Peyer's patch (tissue), 4 donors: ENCODE measurements at regions not wholly inside any gene's neighbourhood (a gene's known extent, or its start where the extent isn't known, plus 50 kb on each side); places are given as distances from the start of the nearest gene placed in this dataset.
"Not testable (repeated sequence)": the region's sequence is repeated elsewhere in the genome, so short reads cannot be mapped to it uniquely, and the experiment has no call there.

Experiments used
- DNase-seq, 3 donors: peaks; one replicate each; pipeline ENCODE4 v3.0.0-alpha.2; 2017 to 2019
- H3K27ac ChIP-seq, 4 donors: fragments of 200-600 bp; sonication (generic); one replicate each; pipeline ENCODE4 v1.5.1; 2016 to 2019
- H3K27me3 ChIP-seq, 2 donors: fragments of 200-600 bp; sonication (generic); one replicate each; pipeline ENCODE4 v1.5.1; 2019
- H3K36me3 ChIP-seq, 3 donors: fragments of 200-600 bp; sonication (generic); one replicate each; pipeline ENCODE4 v1.5.1; 2016 to 2019
- H3K4me1 ChIP-seq, 4 donors: fragments of 200-600 bp; sonication (generic); one replicate each; pipeline ENCODE4 v1.5.1; 2016 to 2019
- H3K4me3 ChIP-seq, 4 donors: fragments of 200-600 bp; sonication (generic); 1 replicate in 3 of 4; 2 replicates in 1 of 4; pipeline ENCODE4 v1.5.1; 2016 to 2019; ENCODE audit warnings: mild to moderate bottlenecking in 1 of 4
- H3K9me3 ChIP-seq, 4 donors: fragments of 200-600 bp; sonication (generic); one replicate each; pipeline ENCODE4 v1.5.1; 2016 to 2019; ENCODE audit warnings: mild to moderate bottlenecking in 1 of 4
- CTCF ChIP-seq, 6 experiments: fragments of 450-650 bp in 4 of 6; fragments of 200-600 bp in 2 of 6; sonication (generic) in 1 of 6; IDR thresholded peaks; one replicate each; pipeline ENCODE4 v1.5.1; 2017 to 2019; ENCODE audit warnings: antibody characterized with exemption in 6 of 6, mild to moderate bottlenecking in 3 of 6, moderate library complexity in 1 of 6
- POLR2A ChIP-seq, 2 donors: fragments of 450-650 bp; IDR thresholded peaks; one replicate each; pipeline ENCODE4 v1.5.1; 2017; ENCODE audit warnings: antibody characterized with exemption in 2 of 2, mild to moderate bottlenecking in 2 of 2, moderate library complexity in 2 of 2

- TF ChIP-seq CTCF (IDR thresholded peaks at IDR 0.05) (no peak), POLR2A (IDR thresholded peaks at IDR 0.05) (no peak)
- no peaks in the 10 kb centered on the region for H3K27me3 ChIP-seq
- no peaks in the 10 kb centered on the region for H3K4me1 ChIP-seq
Measured at GRCh38 chr11:16511116-16512114, 155.1 kb upstream of the SOX6 start.

GRCh38 chr11:16505481-16505880 lies 149.1 kb upstream of the SOX6 start:
- Histone ChIP-seq H3K9me3 (peaks cover 0 to 11% (median 2%) of the 10 kb centered on the region in 4 donors), H3K27ac (no peak overlapping the region), H3K36me3 (no peaks in the 10 kb centered on the region), H3K4me3 (no peak overlapping the region), H3K4me1 (no peaks in the 10 kb centered on the region), H3K27me3 (no peaks in the 10 kb centered on the region)
- no peak for DNase-seq
- no peak for TF ChIP-seq POLR2A (IDR thresholded peaks at IDR 0.05)

More at GRCh38 chr11:16511116-16512114, 155.1 kb upstream of the SOX6 start:
- no peak for DNase-seq
- Histone ChIP-seq H3K27ac (no peak overlapping the region), H3K4me3 (no peak overlapping the region), H3K36me3 (no peaks in the 10 kb centered on the region), H3K9me3 (no peaks in the 10 kb centered on the region)

- peaks cover 0 to 11% (median 2%) of the 10 kb centered on the region in 4 donors for H3K9me3 ChIP-seq
- not testable (repeated sequence) for H3K4me1 ChIP-seq, H3K4me3 ChIP-seq, H3K27me3 ChIP-seq, H3K27ac ChIP-seq, H3K36me3 ChIP-seq, DNase-seq
Measured at GRCh38 chr11:16503891-16504290, 147.5 kb upstream of the SOX6 start.

- H3K36me3 ChIP-seq = no peaks in the 10 kb centered on the region
- no peaks in the 10 kb centered on the region for H3K4me1 ChIP-seq
- no peaks in the 10 kb centered on the region for H3K27me3 ChIP-seq
- no peak overlapping the region for H3K27ac ChIP-seq
- DNase-seq = no peak
- TF ChIP-seq CTCF (IDR thresholded peaks at IDR 0.05) (no peak), POLR2A (IDR thresholded peaks at IDR 0.05) (no peak)
- no peaks in the 10 kb centered on the region for H3K9me3 ChIP-seq
- no peak overlapping the region for H3K4me3 ChIP-seq
Measured at GRCh38 chr11:16494918-16495691, 138.8 kb upstream of the SOX6 start.

- Histone ChIP-seq H3K4me3 (no peak overlapping the region), H3K36me3 (no peaks in the 10 kb centered on the region), H3K9me3 (no peaks in the 10 kb centered on the region), H3K27ac (no peak overlapping the region), H3K27me3 (no peaks in the 10 kb centered on the region), H3K4me1 (no peaks in the 10 kb centered on the region)
- TF ChIP-seq POLR2A (IDR thresholded peaks at IDR 0.05) (no peak), CTCF (IDR thresholded peaks at IDR 0.05) (no peak)
- no peak for DNase-seq
Measured at GRCh38 chr11:16484434-16484833, 128.1 kb upstream of the SOX6 start.

GRCh38 chr11:16474659-16475058 lies 118.3 kb upstream of the SOX6 start:
- Histone ChIP-seq H3K4me1 (no peaks in the 10 kb centered on the region), H3K9me3 (no peaks in the 10 kb centered on the region), H3K27ac (no peak overlapping the region), H3K4me3 (no peak overlapping the region), H3K36me3 (no peaks in the 10 kb centered on the region), H3K27me3 (no peaks in the 10 kb centered on the region)
- no peak for TF ChIP-seq POLR2A (IDR thresholded peaks at IDR 0.05)
- no peak for TF ChIP-seq CTCF (IDR thresholded peaks at IDR 0.05)
- no peak for DNase-seq
